Pancreas (tissue), 10 donors: ENCODE measurements at regions not wholly inside any gene's neighbourhood (a gene's known extent, or its start where the extent isn't known, plus 50 kb on each side); places are given as distances from the start of the nearest gene placed in this dataset.

Experiments
- ATAC-seq, 4 donors: fragments of 200-7000 bp; cut with Tn5 transposase; one replicate each; pipeline versions ENCODE4 v1.8.0 to v1.9.1; 2020; ENCODE audit warnings: mild to moderate bottlenecking in 4 of 4, moderate library complexity in 4 of 4
- DNase-seq, 6 donors: peaks; one replicate each; pipeline ENCODE4 v3.0.0-alpha.2; 2020
- FAIRE-seq: peaks from 2 replicates; lab custom pipeline; 2012; peaks lifted over from hg19 to GRCh38; lab: Jason Lieb, UNC
- H3K27ac ChIP-seq, 4 donors: fragments of 200-600 bp; sonication (generic); 1 replicate in 3 of 4; 2 replicates in 1 of 4; pipeline versions ENCODE4 v1.5.0 to v1.8.0; 2020
- H3K27me3 ChIP-seq, 4 donors: fragments of 200-600 bp; one replicate each; pipeline ENCODE4 v1.8.0; 2021
- H3K36me3 ChIP-seq, 3 donors: fragments of 200-600 bp; sonication (generic) in 1 of 3; one replicate each; pipeline versions ENCODE4 v1.5.0 to v1.8.0; 2020 to 2021
- H3K4me1 ChIP-seq, 3 donors: fragments of 200-600 bp; one replicate each; pipeline ENCODE4 v1.8.0; 2021
- H3K4me3 ChIP-seq, 4 donors: fragments of 200-600 bp; sonication (generic) in 2 of 4; one replicate each; pipeline versions ENCODE4 v1.5.0 to v1.8.0; 2020 to 2021
- H3K9me3 ChIP-seq, 4 donors: fragments of 200-600 bp; one replicate each; pipeline ENCODE4 v1.8.0; 2021
- CTCF ChIP-seq, 4 donors: fragments of 200-600 bp; sonication (generic) in 3 of 4; IDR thresholded peaks; one replicate each; pipeline versions ENCODE4 v1.5.0 to v1.8.0; 2021; ENCODE audit warnings: antibody characterized with exemption in 4 of 4
- WGBS, 2 donors: extraction: QIAGEN DNeasy Blood & Tissue Kit; methylation state at CpG; one replicate each; pipeline ENCODE4 v1.1.7; 2013; 5-methylcytosine and 5-hydroxymethylcytosine counted together
- intact Hi-C, 3 donors: fragments of 100-400 bp; cut with DNase I; formaldehyde crosslinking; loops; one replicate each; pipeline versions ENCODE4 v1.11.1 to v1.14.2; 2022
- donor health status: healthy with polysubstance abuse.
- donor health status: DM: no; HTN: no; CAD: no; lungs with moderate emphysema.
- donor health status: DM: no; HTN: no; CAD: no.
- donor health status: control.
- donor health status: control.
- donor health status: Bipolar disorder and iron deficiency.
- donor health status: DM: yes; HTN: yes; CAD: no.
- donor health status: DM: no; HTN: no; CAD: no.
- donor health status: DM: no; HTN: no; CAD: no.
- donor health status: DM: yes; HTN: yes; CAD: no.

- no peak for TF ChIP-seq CTCF (IDR thresholded peaks at IDR 0.05)
- H3K4me1 ChIP-seq, result no peaks in the 10 kb centered on the region
- intact Hi-C loops, result no loop called here
- H3K4me3 ChIP-seq, result no peak overlapping the region
- H3K9me3 ChIP-seq, result no peaks in the 10 kb centered on the region
- peaks cover 0 to 8% (median 0%) of the 10 kb centered on the region in 3 donors for H3K36me3 ChIP-seq
- WGBS, 2 donors, result 96 to 97% methylated on average over 12 of the region's 12 CpGs
- FAIRE-seq (no peak), DNase-seq (peak in 1 of 6 donors; percentile 23), ATAC-seq (no peak)
- no peaks in the 10 kb centered on the region for H3K27me3 ChIP-seq
- H3K27ac ChIP-seq, result no peak overlapping the region
Observed at GRCh38 chr12:124458992-124459851, 108.2 kb downstream of the NCOR2 start.

- DNase-seq, result peak in 1 of 6 donors; percentile 40
- no peak for FAIRE-seq
- Histone ChIP-seq H3K36me3 (peaks cover 0 to 8% (median 0%) of the 10 kb centered on the region in 3 donors), H3K27me3 (no peaks in the 10 kb centered on the region), H3K4me1 (peaks cover 0 to 5% (median 0%) of the 10 kb centered on the region in 3 donors), H3K27ac (no peak overlapping the region), H3K9me3 (no peaks in the 10 kb centered on the region), H3K4me3 (no peak overlapping the region)
- 91% methylated on average over 19 to 20 of the region's 20 CpGs for WGBS, 2 donors
- TF ChIP-seq CTCF (IDR thresholded peaks at IDR 0.05), result no peak
- intact Hi-C loops, result no loop called here
- ATAC-seq, result no peak
Observed at GRCh38 chr12:124458220-124458991, 109.0 kb downstream of the NCOR2 start.

GRCh38 chr12:124457287-124458219, 109.9 kb downstream of the NCOR2 start:
- Histone ChIP-seq H3K27ac (no peak overlapping the region), H3K27me3 (no peaks in the 10 kb centered on the region), H3K4me3 (peak overlapping the region in 1 of 4 donors; percentile 27), H3K9me3 (no peaks in the 10 kb centered on the region), H3K4me1 (peaks cover 0 to 5% (median 0%) of the 10 kb centered on the region in 3 donors), H3K36me3 (peaks cover 0 to 8% (median 0%) of the 10 kb centered on the region in 3 donors)
- DNase-seq (peak in 2 of 6 donors; percentile 60 to 62), FAIRE-seq (no peak), ATAC-seq (peak in 3 of 4 donors; percentile 52 to 61 (median 61))
- TF ChIP-seq CTCF (IDR thresholded peaks at IDR 0.05), result no peak
- 77 to 82% methylated on average over 37 of the region's 37 CpGs for WGBS, 2 donors
- intact Hi-C loops, result no loop called here

GRCh38 chr12:124456652-124457152, 110.7 kb downstream of the NCOR2 start:
- intact Hi-C loops, result no loop called here
- H3K27me3 ChIP-seq, result no peaks in the 10 kb centered on the region
- FAIRE-seq (no peak), ATAC-seq (no peak), DNase-seq (peak in 1 of 6 donors; percentile 50)
- 88 to 89% methylated on average over 31 of the region's 31 CpGs for WGBS, 2 donors
- peaks cover 0 to 8% (median 0%) of the 10 kb centered on the region in 3 donors for H3K36me3 ChIP-seq
- peaks cover 0 to 5% (median 0%) of the 10 kb centered on the region in 3 donors for H3K4me1 ChIP-seq
- no peaks in the 10 kb centered on the region for H3K9me3 ChIP-seq
- no peak for TF ChIP-seq CTCF (IDR thresholded peaks at IDR 0.05)
- peak overlapping the region in 1 of 4 donors; percentile 27 for H3K4me3 ChIP-seq
- H3K27ac ChIP-seq, result no peak overlapping the region
